ENCODE measurements at regions not wholly inside any gene's neighbourhood (a gene's known extent, or its start where the extent isn't known, plus 50 kb on each side); places are given as distances from the start of the nearest gene placed in this dataset.

DNA sequence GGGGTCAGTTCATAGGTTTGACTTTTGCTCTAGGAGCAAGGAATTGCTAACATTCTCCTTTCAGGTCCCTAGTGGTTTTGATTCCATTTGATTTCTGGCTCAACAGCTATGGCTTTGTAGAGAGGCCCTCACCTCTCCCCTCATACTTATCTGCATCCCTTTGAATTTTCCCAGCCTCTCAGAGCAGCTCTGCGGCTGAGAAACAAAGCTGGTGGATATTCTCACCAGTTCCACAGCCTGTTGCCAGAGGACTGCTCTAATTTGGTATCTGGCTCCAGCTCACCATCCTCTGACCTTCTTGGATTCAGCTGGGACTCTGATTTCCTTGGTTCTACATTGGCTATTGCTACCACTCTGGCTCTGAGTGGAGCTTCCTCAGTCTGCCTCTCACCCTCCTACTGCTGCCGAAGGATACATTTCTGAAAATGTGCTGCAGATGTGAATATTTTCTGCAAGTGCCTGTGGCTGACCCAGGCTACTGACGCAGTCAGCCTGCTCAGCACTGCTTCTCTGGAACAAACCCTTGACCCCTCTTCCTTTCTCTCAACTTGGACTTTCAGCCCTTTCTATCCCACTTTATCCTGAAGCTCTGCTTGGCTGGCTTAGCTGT lies 110.9 kb upstream of the ENPEP start:
- Histone ChIP-seq H3F3A (replicated peaks; ENCODE audit: low read depth) (no peaks in the 10 kb centered on the region), H3K27me3 (ENCODE audit: insufficient read depth) (no peaks in the 10 kb centered on the region), H3K4me3 (no peak overlapping the region), H2AFZ (peak overlapping the region; percentile 93), H3K27ac (ENCODE audit: low read depth) (no peak overlapping the region), H3K79me2 (replicated peaks; ENCODE audit: insufficient read depth) (no peaks in the 10 kb centered on the region), H4K20me1 (replicated peaks; ENCODE audit: insufficient read depth) (no peaks in the 10 kb centered on the region), H3K9me2 (ENCODE audit: insufficient read depth) (peaks cover 9% of the 10 kb centered on the region; the same call in 1 of the 2 replicates), H3K4me1 (ENCODE audit: insufficient read depth) (no peaks in the 10 kb centered on the region), H3K36me3 (ENCODE audit: insufficient read depth) (no peaks in the 10 kb centered on the region), H3K4me2 (no peak overlapping the region)
- DNase-seq (ENCODE audit: low spot score): no peak
- ATAC-seq: no peak
- no peak overlapping the region for H3K27ac Mint-ChIP-seq
- H3K4me1 Mint-ChIP-seq: peaks cover 6% of the 10 kb centered on the region; the same call in 1 of the 3 replicates
- no peaks in the 10 kb centered on the region for H3K9me3 Mint-ChIP-seq
- no peak for TF ChIP-seq ZNF331 (CRISPR knock-in tag; IDR thresholded peaks at IDR 0.05; ENCODE audit: low read depth)
- TF ChIP-seq EZH2 (IDR thresholded peaks at IDR 0.05; ENCODE audit: low read depth, unreplicated experiment): no peak
- no peak for TF ChIP-seq REST (IDR thresholded peaks at IDR 0.05; ENCODE audit: unreplicated experiment)
- no peaks in the 10 kb centered on the region for H3K36me3 Mint-ChIP-seq (ENCODE audit: low read depth)
- no peak overlapping the region for H3K4me3 Mint-ChIP-seq
- H3K27me3 Mint-ChIP-seq (ENCODE audit: insufficient read depth, low read depth, poor library complexity): no peaks in the 10 kb centered on the region

DNA sequence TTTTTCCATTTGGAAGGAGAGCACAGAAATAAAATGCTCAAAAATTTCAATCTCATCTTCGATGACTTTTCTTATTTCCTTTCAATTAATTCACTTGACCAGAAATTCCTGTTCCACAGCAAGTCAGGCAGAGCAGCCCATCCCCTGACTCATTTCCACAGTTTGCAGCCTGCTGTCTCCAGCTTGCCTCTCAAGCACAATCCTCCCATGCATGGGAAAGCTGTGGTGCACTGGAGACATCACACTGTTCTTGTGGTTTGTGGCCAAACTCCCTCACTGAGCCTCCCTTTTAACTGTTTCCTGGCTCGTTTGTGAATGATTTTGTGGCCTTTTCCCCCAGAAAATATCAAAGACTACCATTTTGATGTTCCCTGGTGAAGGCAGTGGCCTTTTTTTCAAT lies 114.0 kb upstream of the ENPEP start:
- Histone ChIP-seq H4K20me1 (replicated peaks; ENCODE audit: insufficient read depth) (no peaks in the 10 kb centered on the region), H3F3A (replicated peaks; ENCODE audit: low read depth) (no peaks in the 10 kb centered on the region), H2AFZ (peak overlapping the region; percentile 29; the same call in 1 of the 2 replicates), H3K9me2 (ENCODE audit: insufficient read depth) (peaks cover 2% of the 10 kb centered on the region; the same call in 1 of the 2 replicates), H3K4me2 (no peak overlapping the region), H3K36me3 (ENCODE audit: insufficient read depth) (no peaks in the 10 kb centered on the region), H3K79me2 (replicated peaks; ENCODE audit: insufficient read depth) (no peaks in the 10 kb centered on the region), H3K27me3 (ENCODE audit: insufficient read depth) (no peaks in the 10 kb centered on the region), H3K4me1 (ENCODE audit: insufficient read depth) (no peaks in the 10 kb centered on the region), H3K27ac (ENCODE audit: low read depth) (no peak overlapping the region), H3K4me3 (no peak overlapping the region)
- H3K27me3 Mint-ChIP-seq (ENCODE audit: insufficient read depth, low read depth, poor library complexity): no peaks in the 10 kb centered on the region
- DNase-seq (ENCODE audit: low spot score): no peak
- H3K27ac Mint-ChIP-seq: no peak overlapping the region
- H3K9me3 Mint-ChIP-seq: no peaks in the 10 kb centered on the region
- no peak for ATAC-seq
- H3K4me3 Mint-ChIP-seq: no peak overlapping the region
- H3K36me3 Mint-ChIP-seq (ENCODE audit: low read depth): no peaks in the 10 kb centered on the region
- H3K4me1 Mint-ChIP-seq: peaks cover 6% of the 10 kb centered on the region; the same call in 1 of the 3 replicates
- TF ChIP-seq STAT1 (IDR thresholded peaks at IDR 0.05; ENCODE audit: unreplicated experiment) (no peak), CREB1 (CRISPR knock-in tag; IDR thresholded peaks at IDR 0.05; ENCODE audit: low read depth) (no peak), EZH2phosphoT487 (IDR thresholded peaks at IDR 0.05; ENCODE audit: unreplicated experiment) (no peak), NANOG (IDR thresholded peaks at IDR 0.05; ENCODE audit: borderline replicate concordance) (no peak), ZNF114 (CRISPR knock-in tag; IDR thresholded peaks at IDR 0.05) (no peak), POLR2AphosphoS5 (IDR thresholded peaks at IDR 0.05; ENCODE audit: low read depth) (no peak), REST (IDR thresholded peaks at IDR 0.05; ENCODE audit: unreplicated experiment) (no peak)
- TF ChIP-seq, protein P1, sequence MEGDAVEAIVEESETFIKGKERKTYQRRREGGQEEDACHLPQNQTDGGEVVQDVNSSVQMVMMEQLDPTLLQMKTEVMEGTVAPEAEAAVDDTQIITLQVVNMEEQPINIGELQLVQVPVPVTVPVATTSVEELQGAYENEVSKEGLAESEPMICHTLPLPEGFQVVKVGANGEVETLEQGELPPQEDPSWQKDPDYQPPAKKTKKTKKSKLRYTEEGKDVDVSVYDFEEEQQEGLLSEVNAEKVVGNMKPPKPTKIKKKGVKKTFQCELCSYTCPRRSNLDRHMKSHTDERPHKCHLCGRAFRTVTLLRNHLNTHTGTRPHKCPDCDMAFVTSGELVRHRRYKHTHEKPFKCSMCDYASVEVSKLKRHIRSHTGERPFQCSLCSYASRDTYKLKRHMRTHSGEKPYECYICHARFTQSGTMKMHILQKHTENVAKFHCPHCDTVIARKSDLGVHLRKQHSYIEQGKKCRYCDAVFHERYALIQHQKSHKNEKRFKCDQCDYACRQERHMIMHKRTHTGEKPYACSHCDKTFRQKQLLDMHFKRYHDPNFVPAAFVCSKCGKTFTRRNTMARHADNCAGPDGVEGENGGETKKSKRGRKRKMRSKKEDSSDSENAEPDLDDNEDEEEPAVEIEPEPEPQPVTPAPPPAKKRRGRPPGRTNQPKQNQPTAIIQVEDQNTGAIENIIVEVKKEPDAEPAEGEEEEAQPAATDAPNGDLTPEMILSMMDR (conservative IDR thresholded peaks at IDR 0.05; ENCODE audit: low read depth in 2 of 2): no peak
